NB4 (cell line): ENCODE measurements at regions not wholly inside any gene's neighbourhood (a gene's known extent, or its start where the extent isn't known, plus 50 kb on each side); places are given as distances from the start of the nearest gene placed in this dataset.

Experiments used
- DNase-seq: peaks from one replicate; pipeline ENCODE4 v3.0.0; 2010; ENCODE audit warnings: low read depth
- H3K4me3 ChIP-seq: one replicate; pipeline ENCODE4 v1.5.1; 2011; ENCODE audit warnings: mild to moderate bottlenecking, low read depth, low read length, moderate library complexity
- MYC ChIP-seq: IDR thresholded peaks from 2 replicates; pipeline ENCODE4 v1.6.1; 2011; ENCODE audit warnings: low read depth, low read length
- POLR2A ChIP-seq: IDR thresholded peaks from 2 replicates; pipeline ENCODE4 v1.6.1; 2011; ENCODE audit warnings: mild to moderate bottlenecking; ENCODE audit not compliant: insufficient read length; ENCODE audit errors: extremely low read depth
- TF ChIP-seq, protein P1 (sequence below): IDR thresholded peaks from one replicate; pipeline ENCODE4 v1.5.1; 2012; ENCODE audit warnings: low read depth, low read length
- TF ChIP-seq, protein P2 (sequence below): IDR thresholded peaks from 2 replicates; pipeline ENCODE4 v1.6.1; 2011; ENCODE audit warnings: low read depth, low read length

DNA sequence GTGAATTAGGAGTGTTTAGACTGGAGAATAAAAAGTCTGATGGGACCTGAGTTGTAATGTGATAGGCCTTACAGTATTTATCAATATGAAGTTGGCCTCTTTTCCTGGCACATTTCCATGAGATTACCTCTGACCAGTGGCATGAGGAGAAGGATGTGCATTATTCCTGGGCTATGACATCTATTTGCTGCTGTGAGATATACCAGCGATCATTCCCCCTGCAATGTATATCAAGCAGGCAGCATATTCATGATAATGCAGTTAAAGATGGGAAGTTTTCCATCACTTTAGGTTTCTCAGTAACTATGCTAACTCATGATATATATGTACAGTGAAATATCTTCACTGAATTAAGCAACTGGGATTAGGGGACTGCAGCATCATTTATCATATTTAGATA is 142.8 kb upstream of the MBL2 start:
- DNase-seq = no peak
- TF ChIP-seq, protein P1, sequence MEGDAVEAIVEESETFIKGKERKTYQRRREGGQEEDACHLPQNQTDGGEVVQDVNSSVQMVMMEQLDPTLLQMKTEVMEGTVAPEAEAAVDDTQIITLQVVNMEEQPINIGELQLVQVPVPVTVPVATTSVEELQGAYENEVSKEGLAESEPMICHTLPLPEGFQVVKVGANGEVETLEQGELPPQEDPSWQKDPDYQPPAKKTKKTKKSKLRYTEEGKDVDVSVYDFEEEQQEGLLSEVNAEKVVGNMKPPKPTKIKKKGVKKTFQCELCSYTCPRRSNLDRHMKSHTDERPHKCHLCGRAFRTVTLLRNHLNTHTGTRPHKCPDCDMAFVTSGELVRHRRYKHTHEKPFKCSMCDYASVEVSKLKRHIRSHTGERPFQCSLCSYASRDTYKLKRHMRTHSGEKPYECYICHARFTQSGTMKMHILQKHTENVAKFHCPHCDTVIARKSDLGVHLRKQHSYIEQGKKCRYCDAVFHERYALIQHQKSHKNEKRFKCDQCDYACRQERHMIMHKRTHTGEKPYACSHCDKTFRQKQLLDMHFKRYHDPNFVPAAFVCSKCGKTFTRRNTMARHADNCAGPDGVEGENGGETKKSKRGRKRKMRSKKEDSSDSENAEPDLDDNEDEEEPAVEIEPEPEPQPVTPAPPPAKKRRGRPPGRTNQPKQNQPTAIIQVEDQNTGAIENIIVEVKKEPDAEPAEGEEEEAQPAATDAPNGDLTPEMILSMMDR = no peak
- TF ChIP-seq, protein P2, sequence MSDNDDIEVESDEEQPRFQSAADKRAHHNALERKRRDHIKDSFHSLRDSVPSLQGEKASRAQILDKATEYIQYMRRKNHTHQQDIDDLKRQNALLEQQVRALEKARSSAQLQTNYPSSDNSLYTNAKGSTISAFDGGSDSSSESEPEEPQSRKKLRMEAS = no peak
- no peak for TF ChIP-seq POLR2A
- no peak for TF ChIP-seq MYC
- no peak overlapping the region for H3K4me3 ChIP-seq

DNA sequence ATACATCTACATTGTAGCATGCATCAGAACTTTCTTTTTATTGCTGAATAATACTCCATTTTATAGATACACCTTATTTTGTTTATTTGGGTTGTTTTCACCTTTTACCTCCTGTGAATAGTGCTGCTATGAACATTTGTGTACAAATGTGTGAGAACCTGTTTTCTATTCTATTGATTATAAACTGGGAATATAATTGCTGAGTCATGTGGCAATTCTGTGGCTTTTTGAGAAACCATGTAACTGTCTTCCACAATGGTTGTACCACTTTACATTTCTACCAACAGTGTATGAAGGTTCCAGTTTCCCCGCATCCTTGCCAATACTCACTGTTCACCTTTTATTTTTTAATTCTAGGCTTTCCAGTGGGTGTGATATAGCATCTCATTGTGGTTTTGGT is 138.6 kb upstream of the MBL2 start:
- TF ChIP-seq, protein P2 = no peak
- no peak for TF ChIP-seq MYC
- TF ChIP-seq, protein P1 = no peak
- H3K4me3 ChIP-seq = no peak overlapping the region
- DNase-seq = no peak

DNA sequence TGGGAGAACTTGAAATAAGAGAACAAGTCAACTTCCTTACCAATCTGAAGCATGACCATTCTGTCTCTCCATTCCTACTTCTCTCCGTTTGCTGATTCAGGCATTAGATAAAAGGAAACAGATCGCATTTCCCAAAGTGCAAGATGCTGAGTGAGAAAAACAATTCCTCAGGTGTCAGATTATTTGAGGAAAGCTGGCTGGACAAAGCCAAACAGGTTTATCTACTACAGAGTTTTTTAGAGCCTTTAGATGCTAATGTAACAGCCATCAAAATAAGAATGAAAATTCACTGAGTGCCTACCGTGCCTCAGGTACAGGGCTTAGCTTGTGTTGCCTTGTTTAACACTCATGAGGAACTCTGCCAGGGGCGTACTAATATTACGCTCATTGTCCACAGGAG is 135.9 kb upstream of the MBL2 start:
- H3K4me3 ChIP-seq = no peak overlapping the region
- TF ChIP-seq, protein P2 = no peak
- TF ChIP-seq POLR2A (no peak), MYC (no peak)
- TF ChIP-seq, protein P1 = no peak
- DNase-seq = no peak

DNA sequence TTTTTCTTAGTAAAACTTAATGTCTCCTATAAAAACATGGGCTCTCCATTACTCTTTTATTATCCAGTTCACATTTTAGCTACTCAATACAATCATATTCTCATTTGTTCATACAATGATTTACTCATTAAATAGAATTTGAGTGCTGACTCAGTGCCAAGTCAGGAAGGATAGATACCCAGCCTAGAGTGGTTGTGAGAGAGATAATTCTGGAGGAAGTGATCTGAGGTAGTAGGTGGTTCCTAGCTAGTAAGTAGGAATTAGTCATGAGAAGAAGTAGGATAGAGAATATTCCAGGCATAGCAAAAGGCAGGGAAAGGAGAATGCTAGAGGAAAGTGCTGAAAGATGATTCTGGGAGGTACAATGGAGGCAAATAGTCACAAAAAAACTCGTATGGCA is 133.5 kb upstream of the MBL2 start:
- TF ChIP-seq POLR2A (no peak), MYC (no peak)
- TF ChIP-seq, protein P1 = no peak
- TF ChIP-seq, protein P2 = no peak

DNA sequence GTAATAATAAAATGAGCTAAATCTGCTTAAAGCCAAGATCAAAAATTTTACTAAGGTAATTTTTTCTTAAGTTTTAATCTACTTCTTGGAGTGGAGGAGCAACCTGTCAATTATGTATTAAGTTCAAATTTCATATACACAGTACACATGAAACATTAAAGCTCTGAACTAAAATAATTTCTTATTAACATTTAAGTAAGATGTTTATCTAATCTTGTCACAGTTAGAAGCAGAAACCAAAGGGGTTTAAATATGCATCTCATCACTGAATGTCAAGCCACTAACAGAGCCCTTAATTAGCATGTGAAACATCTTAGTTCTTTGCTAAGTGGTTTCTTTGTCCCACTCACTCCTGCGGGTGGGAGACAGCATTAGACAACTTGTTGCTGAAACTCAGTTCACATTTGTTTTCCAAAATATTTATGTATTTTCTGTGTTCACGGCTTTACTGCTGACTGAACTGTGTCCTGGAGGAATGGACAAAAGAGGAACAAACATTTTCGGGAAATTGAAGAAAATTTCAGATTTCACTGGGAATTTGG is 130.9 kb upstream of the MBL2 start:
- H3K4me3 ChIP-seq = no peak overlapping the region
- TF ChIP-seq, protein P1 = no peak
- no peak for TF ChIP-seq MYC
- TF ChIP-seq, protein P2 = no peak
- TF ChIP-seq POLR2A = no peak
- DNase-seq = no peak

More for the DNA sequence above, 133.5 kb upstream of the MBL2 start:
- DNase-seq = no peak
- no peak overlapping the region for H3K4me3 ChIP-seq

DNA sequence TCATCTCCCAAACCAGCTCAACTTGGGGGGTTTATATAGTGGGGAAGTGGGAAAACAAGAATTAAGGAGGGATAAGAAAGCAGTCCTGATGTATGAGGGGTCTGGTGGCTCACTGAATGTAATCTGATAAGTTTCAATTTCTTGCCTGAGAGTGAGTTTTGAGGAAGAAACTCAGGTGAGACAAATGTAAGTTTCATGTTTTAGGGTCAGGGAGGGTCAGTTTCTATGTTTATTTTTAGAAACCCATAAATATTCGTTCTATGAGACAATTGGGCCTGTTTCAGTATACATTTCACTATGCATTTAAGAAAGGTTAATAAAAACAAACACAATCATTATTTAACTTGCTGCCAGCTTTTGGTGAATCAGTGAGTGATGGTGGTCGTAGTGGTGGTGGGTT is 128.0 kb upstream of the MBL2 start:
- no peak overlapping the region for H3K4me3 ChIP-seq
- TF ChIP-seq, protein P2 = no peak
- TF ChIP-seq POLR2A (no peak), MYC (no peak)
- TF ChIP-seq, protein P1 = no peak
- DNase-seq = no peak
